Mammary epithelial cell (primary cell): ENCODE measurements at regions not wholly inside any gene's neighbourhood (a gene's known extent, or its start where the extent isn't known, plus 50 kb on each side); places are given as distances from the start of the nearest gene placed in this dataset.

ENCODE experiments used
- CTCF ChIP-seq, 2 donors: IDR thresholded peaks in 1 of 2; conservative IDR thresholded peaks in 1 of 2; 2 replicates each; pipeline ENCODE4 v1.5.1; 2011 to 2012; ENCODE audit warnings: inconsistent platforms in 2 of 2, low read length in 2 of 2, mild to moderate bottlenecking in 2 of 2, control low read depth in 1 of 2, low read depth in 1 of 2; ENCODE audit not compliant: insufficient read depth in 1 of 2; ENCODE audit errors: extremely low read depth in 1 of 2
- EZH2 ChIP-seq: IDR thresholded peaks from 2 replicates; pipeline ENCODE4 v1.6.1; 2012; ENCODE audit warnings: low read length, inconsistent platforms, borderline replicate concordance

DNA sequence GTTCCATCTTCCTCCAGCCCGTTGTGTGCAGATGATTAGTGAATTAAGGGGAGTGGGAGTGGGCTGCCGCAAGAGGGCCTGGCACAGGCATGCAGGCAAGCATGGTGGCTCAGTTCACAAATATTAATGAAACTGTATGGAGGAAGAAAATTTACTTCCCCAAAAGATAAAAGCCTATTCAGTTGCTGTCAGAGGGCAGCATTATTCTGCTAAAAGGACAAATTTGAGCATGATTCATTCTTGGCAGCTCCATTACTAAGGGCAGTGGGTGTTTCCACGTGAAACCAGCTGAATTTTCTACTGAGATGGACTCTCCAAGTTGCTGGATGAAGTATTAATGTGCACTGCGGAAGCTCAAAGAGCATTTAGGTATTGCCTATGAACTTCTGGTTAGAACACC is 90.9 kb upstream of the WDR11 start:
- TF ChIP-seq CTCF (conservative IDR thresholded peaks at IDR 0.05 in 1 of 2, IDR thresholded peaks at IDR 0.05 in 1 of 2; ENCODE audit: extremely low read depth in 1 of 2, insufficient read depth in 1 of 2, low read depth in 1 of 2, low read length in 2 of 2) (no peak), EZH2 (no peak)
